ENCODE measurements at regions not wholly inside any gene's neighbourhood (a gene's known extent, or its start where the extent isn't known, plus 50 kb on each side); places are given as distances from the start of the nearest gene placed in this dataset.
A peak's percentile ranks its signal among the peaks of the same experiment; 100 is the strongest.

DNA sequence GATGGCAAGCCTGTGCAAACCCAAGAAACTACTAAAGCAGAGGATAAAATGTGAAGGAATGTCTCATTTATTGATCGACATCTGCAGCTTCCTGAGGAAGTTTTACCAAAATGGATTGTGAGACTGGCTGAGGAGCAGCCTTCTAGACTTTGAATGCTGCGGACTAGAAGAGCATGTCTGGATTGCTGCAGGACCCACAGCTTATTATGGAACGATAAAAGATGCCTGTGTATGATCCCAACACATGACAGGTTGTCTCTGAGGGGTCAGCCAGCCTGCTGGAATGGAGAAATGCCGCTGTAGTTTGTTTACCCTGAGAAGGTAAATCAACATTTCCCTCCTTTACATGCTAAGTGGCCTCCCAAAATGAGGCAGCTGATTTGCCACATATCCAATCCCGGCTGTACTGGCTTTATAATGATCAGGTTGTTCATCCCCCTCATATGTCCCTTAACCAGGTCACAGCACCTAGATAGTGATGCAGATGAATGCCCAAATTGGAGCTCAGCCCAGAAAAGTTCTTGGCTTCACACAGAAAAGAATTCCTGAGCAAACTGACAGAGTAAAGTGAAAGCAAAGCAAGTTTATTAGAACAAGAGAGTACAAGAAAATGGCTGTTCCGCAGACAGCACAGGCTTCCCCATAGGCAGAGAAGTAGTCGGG lies 63.9 kb downstream of the IL12A start:
- Histone ChIP-seq H3K79me2 (ENCODE audit: control insufficient read depth, insufficient read depth, low read length) (no peaks in the 10 kb centered on the region), H2AFZ (ENCODE audit: low read depth, low read length) (no peak overlapping the region; the same call in 1 of the 2 replicates), H3K4me1 (replicated peaks in 1 of 2; ENCODE audit: control insufficient read depth in 2 of 2, insufficient read depth in 2 of 2, low read length in 2 of 2) (no peaks in the 10 kb centered on the region), H3K9me3 (replicated peaks; ENCODE audit: control insufficient read depth, insufficient read depth, low read depth, low read length) (no peaks in the 10 kb centered on the region), H3K27ac (ENCODE audit: extremely low read depth, low read depth, low read length) (no peak overlapping the region), H3K27me3 (ENCODE audit: control insufficient read depth in 2 of 2, insufficient read depth in 2 of 2, low read length in 2 of 2) (peaks cover 4 to 7% of the 10 kb centered on the region in 2 experiments; a peak in 3 of 5 replicates), H3K36me3 (ENCODE audit: control insufficient read depth, insufficient read depth, low read length) (no peaks in the 10 kb centered on the region), H3K9me1 (ENCODE audit: control insufficient read depth, insufficient read depth, low read length) (no peaks in the 10 kb centered on the region), H3K4me3 (no peak overlapping the region), H4K20me1 (replicated peaks; ENCODE audit: control insufficient read depth, insufficient read depth, low read length) (no peaks in the 10 kb centered on the region), H3K9ac (ENCODE audit: insufficient read depth in 1 of 2, low read depth in 2 of 2, low read length in 2 of 2) (no peak overlapping the region), H3K4me2 (ENCODE audit: insufficient read depth, low read length) (peak overlapping the region; percentile 3; the same call in 1 of the 2 replicates)
- no TSS peak for BruUV-seq (replicated peaks)
- WGBS (ENCODE audit: insufficient coverage, low coverage, missing lambda C conversion rate): 1% methylated on average over 7 of the region's 7 CpGs
- ChIA-PET POLR2A (interaction anchor here (0.7 kb wide), 1 partner anchor 42 kb away, joined by 3 read pairs; no protein-coding TSS in a partner anchor), CTCF (ENCODE audit: low intra/inter-chr PET ratio) (no interaction called here)
- intact Hi-C loops (cut with micrococcal nuclease): no loop called here
- in situ Hi-C loops (cut with MboI): no loop called here
- FAIRE-seq (no peak), DNase-seq (ENCODE audit: extremely low read depth in 1 of 4, low spot score in 3 of 4) (no peak), ATAC-seq (no peak)
- TF ChIP-seq ZNF830 (CRISPR knock-in tag; IDR thresholded peaks at IDR 0.05) (no peak), TGIF2 (CRISPR knock-in tag; IDR thresholded peaks at IDR 0.05) (no peak), TFAM (CRISPR knock-in tag; conservative IDR thresholded peaks at IDR 0.05) (no peak), POLR2H (tag; IDR thresholded peaks at IDR 0.05; ENCODE audit: low read depth) (no peak)
- TF ChIP-seq, protein P1, sequence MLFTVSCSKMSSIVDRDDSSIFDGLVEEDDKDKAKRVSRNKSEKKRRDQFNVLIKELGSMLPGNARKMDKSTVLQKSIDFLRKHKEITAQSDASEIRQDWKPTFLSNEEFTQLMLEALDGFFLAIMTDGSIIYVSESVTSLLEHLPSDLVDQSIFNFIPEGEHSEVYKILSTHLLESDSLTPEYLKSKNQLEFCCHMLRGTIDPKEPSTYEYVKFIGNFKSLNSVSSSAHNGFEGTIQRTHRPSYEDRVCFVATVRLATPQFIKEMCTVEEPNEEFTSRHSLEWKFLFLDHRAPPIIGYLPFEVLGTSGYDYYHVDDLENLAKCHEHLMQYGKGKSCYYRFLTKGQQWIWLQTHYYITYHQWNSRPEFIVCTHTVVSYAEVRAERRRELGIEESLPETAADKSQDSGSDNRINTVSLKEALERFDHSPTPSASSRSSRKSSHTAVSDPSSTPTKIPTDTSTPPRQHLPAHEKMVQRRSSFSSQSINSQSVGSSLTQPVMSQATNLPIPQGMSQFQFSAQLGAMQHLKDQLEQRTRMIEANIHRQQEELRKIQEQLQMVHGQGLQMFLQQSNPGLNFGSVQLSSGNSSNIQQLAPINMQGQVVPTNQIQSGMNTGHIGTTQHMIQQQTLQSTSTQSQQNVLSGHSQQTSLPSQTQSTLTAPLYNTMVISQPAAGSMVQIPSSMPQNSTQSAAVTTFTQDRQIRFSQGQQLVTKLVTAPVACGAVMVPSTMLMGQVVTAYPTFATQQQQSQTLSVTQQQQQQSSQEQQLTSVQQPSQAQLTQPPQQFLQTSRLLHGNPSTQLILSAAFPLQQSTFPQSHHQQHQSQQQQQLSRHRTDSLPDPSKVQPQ (CRISPR knock-in tag; IDR thresholded peaks at IDR 0.05; ENCODE audit: borderline replicate concordance): no peak

Data from K562 (cell line).